ENCODE measurements at regions not wholly inside any gene's neighbourhood (a gene's known extent, or its start where the extent isn't known, plus 50 kb on each side); places are given as distances from the start of the nearest gene placed in this dataset.

DNA sequence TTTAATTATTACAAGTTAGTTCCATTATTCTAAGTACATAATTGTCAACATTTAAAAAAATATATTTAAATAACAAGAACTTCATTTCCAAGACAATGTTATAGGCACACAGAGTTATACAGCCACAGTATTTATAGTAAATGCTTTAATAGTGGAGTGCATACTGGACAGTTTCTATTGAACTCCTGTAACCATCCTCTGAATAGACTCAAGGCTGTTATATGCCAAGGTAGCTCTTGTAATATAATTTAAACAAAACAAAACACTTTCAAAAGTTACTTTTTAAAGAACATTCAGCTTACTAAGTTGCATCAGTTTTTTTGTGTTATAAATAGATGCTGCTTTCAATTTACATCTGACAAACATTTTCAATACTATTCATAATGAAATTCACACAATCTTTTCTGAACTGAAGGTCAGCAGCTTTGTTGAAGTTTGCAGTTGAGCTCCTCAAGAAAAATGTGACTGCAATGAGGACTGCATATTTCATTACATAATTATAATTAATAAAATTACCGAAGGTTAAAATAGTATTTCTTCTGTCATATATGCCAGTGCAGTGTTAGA is 549.9 kb upstream of the CYLC2 start:
- no peak overlapping the region for H3K18ac ChIP-seq (ENCODE audit: extremely low read depth, low read length)
- CTCF ChIA-PET (ENCODE audit: partially characterized antibody): no interaction called here
- H3K23me2 ChIP-seq (ENCODE audit: low read depth, low read length): no peaks in the 10 kb centered on the region
- H3K27me3 ChIP-seq (replicated peaks in 1 of 4; ENCODE audit: control insufficient read depth in 3 of 4, extremely low read depth in 1 of 4, insufficient read depth in 3 of 4, low read length in 3 of 4): no peaks in the 10 kb centered on the region
- no peak overlapping the region for H3K56ac ChIP-seq (replicated peaks; ENCODE audit: insufficient read length, low read depth, low read length)
- no peaks in the 10 kb centered on the region for H3K36me3 ChIP-seq (ENCODE audit: control insufficient read depth in 2 of 4, insufficient read depth in 4 of 4, low read length in 3 of 4)
- no peaks in the 10 kb centered on the region for H3K79me2 ChIP-seq (ENCODE audit: control insufficient read depth in 1 of 2, insufficient read depth in 2 of 2, low read length in 2 of 2)
- H3K4me2 ChIP-seq (ENCODE audit: insufficient read depth in 1 of 2, low read depth in 2 of 2, low read length in 2 of 2): no peak overlapping the region
- no peak overlapping the region for H2BK5ac ChIP-seq (ENCODE audit: low read depth, low read length)
- no peak overlapping the region for H4K5ac ChIP-seq (ENCODE audit: insufficient read length, low read depth, low read length)
- POLR2A ChIA-PET (ENCODE audit: partially characterized antibody): no interaction called here
- TF ChIP-seq KDM5A (IDR thresholded peaks at IDR 0.05; ENCODE audit: low read length) (no peak), GABPA (IDR thresholded peaks at IDR 0.05; ENCODE audit: borderline replicate concordance, insufficient read depth, low read length) (no peak), TEAD4 (IDR thresholded peaks at IDR 0.05; ENCODE audit: low read depth, low read length) (no peak), MAFK (IDR thresholded peaks at IDR 0.05; ENCODE audit: low read depth, low read length) (no peak), SP1 (IDR thresholded peaks at IDR 0.05; ENCODE audit: low read depth, low read length) (no peak), SIRT6 (IDR thresholded peaks at IDR 0.05; ENCODE audit: low read length) (no peak), TBP (IDR thresholded peaks at IDR 0.05; ENCODE audit: low read depth, low read length) (no peak), ASH2L (IDR thresholded peaks at IDR 0.05; ENCODE audit: low read length) (no peak), SRF (IDR thresholded peaks at IDR 0.05; ENCODE audit: low read depth, low read length) (no peak), YY1 (IDR thresholded peaks at IDR 0.05; ENCODE audit: low read depth, low read length) (no peak), KDM4A (IDR thresholded peaks at IDR 0.05; ENCODE audit: low read depth, low read length, severe bottlenecking) (no peak), GTF2F1 (IDR thresholded peaks at IDR 0.05; ENCODE audit: borderline replicate concordance, low read depth, low read length) (no peak), RFX5 (IDR thresholded peaks at IDR 0.05; ENCODE audit: borderline replicate concordance, low read depth, low read length) (no peak), CBX5 (IDR thresholded peaks at IDR 0.05; ENCODE audit: low read depth, low read length) (no peak), RBBP5 (IDR thresholded peaks at IDR 0.05; ENCODE audit: borderline replicate concordance, low read depth, low read length) (no peak), POLR2AphosphoS5 (IDR thresholded peaks at IDR 0.05; ENCODE audit: low read depth, low read length) (no peak)
- no peak overlapping the region for H3K9ac ChIP-seq (replicated peaks in 1 of 4; ENCODE audit: extremely low read depth in 1 of 4, low read depth in 3 of 4, low read length in 3 of 4)
- H2BK12ac ChIP-seq (ENCODE audit: low read depth, low read length): no peak overlapping the region
- no peaks in the 10 kb centered on the region for H3K9me3 ChIP-seq (ENCODE audit: insufficient read depth in 2 of 2, low read depth in 1 of 2, low read length in 1 of 2)
- no peak overlapping the region for H2AK5ac ChIP-seq (ENCODE audit: low read depth, low read length)
- DNase-seq (ENCODE audit: low read depth in 1 of 2, low spot score in 2 of 2) (no peak), FAIRE-seq (no peak)
- no peak overlapping the region for H2BK15ac ChIP-seq (ENCODE audit: low read length)
- H3K4me1 ChIP-seq (replicated peaks in 1 of 4; ENCODE audit: control insufficient read depth in 3 of 4, insufficient read depth in 4 of 4, low read length in 3 of 4): no peaks in the 10 kb centered on the region
- H2AFZ ChIP-seq (ENCODE audit: low read length): no peak overlapping the region
- no peak overlapping the region for H2BK120ac ChIP-seq (replicated peaks; ENCODE audit: low read depth, low read length)
- no peaks in the 10 kb centered on the region for H4K20me1 ChIP-seq (replicated peaks in 1 of 2; ENCODE audit: control insufficient read depth in 1 of 2, insufficient read depth in 2 of 2, low read length in 2 of 2)
- H4K8ac ChIP-seq (ENCODE audit: extremely low read depth, insufficient read depth, low read length): no peak overlapping the region
- H4K91ac ChIP-seq (replicated peaks; ENCODE audit: insufficient read length, low read length): no peak overlapping the region
- H2BK20ac ChIP-seq (ENCODE audit: low read length): no peak overlapping the region
- no peak overlapping the region for H3K4me3 ChIP-seq (ENCODE audit: extremely low read depth in 1 of 4, insufficient read depth in 2 of 4, low read depth in 3 of 4, low read length in 4 of 4)
- H3K14ac ChIP-seq (ENCODE audit: insufficient read length): no peak overlapping the region
- no peak overlapping the region for H3K23ac ChIP-seq (ENCODE audit: insufficient read length)
- H3K4ac ChIP-seq (replicated peaks; ENCODE audit: insufficient read length, low read depth, low read length): no peak overlapping the region
- 92% methylated on average over 1 of the region's 1 CpG; no CpG with 5 or more reads in 1 of the 2 experiments for WGBS, 2 experiments (ENCODE audit: extremely low coverage in 1 of 2, insufficient coverage in 1 of 2, insufficient read length in 1 of 2, insufficient replicate concordance in 2 of 2, low coverage in 1 of 2, low lambda C conversion rate in 2 of 2, missing lambda C conversion rate in 1 of 2)
- H3K79me1 ChIP-seq (ENCODE audit: low read depth, low read length): no peaks in the 10 kb centered on the region
- H3K27ac ChIP-seq (ENCODE audit: low read depth, low read length): no peak overlapping the region

Measured in H1 (cell line).